ENCODE measurements at regions not wholly inside any gene's neighbourhood (a gene's known extent, or its start where the extent isn't known, plus 50 kb on each side); places are given as distances from the start of the nearest gene placed in this dataset.

DNA sequence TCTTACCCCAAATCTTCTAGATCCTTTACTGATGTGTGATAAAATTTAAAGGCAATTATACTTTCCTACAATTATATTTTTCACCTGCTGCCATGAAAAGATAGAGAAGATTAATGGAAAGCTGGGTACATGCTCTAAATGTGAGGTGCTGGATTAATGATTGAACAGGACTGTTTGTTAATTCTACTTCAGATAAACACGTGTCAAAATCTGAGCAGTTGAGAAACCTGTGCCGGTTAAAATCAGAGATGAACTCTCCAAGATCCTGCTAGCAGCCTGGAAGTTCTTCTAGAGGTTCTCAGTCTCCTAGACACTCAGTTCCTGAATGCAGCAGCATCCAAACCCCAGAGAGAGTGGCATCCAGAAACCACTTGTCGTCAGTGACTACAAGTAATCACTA, 69.2 kb downstream of the INHBA start:
- DNase-seq, result no peak

DNA sequence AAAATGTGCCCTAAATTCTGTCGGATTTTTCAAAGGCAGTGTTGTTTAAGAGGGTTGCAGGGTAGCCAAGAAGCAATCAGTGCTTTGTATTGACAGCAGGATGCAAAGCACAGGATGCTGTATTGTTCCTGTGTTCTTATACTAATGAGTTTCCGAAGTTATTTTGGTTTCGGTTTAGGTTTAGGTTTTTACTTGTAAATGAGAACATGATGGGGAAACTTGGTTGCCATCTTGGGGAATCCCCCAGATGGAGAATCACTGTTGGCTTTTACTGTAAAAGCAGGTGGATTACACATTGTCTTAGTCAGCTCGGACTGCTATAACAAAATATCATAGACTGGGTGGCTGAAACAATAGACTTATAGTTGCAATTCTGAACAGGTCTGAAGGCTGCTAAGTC, 72.1 kb downstream of the INHBA start:
- DNase-seq, result peak; percentile 28 to 59 (median 30)

DNA sequence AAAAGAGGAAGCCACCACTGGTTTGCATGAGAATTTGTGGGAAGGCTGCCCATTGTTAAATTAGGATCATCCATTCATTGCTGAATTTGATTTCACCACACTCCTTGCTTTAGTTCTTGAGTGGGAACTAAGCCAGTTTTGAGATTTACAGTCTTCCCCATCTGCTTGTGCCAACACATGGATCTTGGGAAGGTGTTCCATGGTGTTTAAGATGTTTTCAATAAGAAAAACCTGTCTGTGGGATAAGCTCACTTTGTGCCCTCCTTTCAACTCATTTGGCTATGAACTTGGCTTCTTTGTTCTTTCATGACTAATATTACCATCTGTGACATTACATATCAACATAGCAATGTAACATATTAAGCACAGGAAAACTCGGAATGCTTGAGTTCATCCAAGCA, 73.2 kb downstream of the INHBA start:
- DNase-seq, result no peak

DNA sequence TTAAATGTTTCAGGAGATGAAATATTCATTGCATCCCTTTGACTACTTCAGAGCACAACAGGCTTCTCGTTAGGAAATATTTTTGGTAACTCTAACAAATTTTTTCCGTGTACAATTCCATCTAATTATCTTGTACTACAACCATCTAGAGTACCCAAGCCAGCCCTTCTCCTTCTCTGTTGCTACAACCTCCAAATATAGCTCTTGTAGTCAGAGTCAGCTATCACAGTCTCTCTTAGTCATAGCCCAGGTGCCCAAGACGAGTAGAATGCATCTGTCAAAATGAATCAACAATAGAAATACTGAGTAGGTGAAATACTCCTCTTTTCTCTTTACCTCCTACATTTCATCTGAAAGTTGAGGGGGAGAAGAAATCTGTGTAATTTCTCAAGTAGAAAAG, 74.0 kb downstream of the INHBA start:
- no peak for DNase-seq

DNA sequence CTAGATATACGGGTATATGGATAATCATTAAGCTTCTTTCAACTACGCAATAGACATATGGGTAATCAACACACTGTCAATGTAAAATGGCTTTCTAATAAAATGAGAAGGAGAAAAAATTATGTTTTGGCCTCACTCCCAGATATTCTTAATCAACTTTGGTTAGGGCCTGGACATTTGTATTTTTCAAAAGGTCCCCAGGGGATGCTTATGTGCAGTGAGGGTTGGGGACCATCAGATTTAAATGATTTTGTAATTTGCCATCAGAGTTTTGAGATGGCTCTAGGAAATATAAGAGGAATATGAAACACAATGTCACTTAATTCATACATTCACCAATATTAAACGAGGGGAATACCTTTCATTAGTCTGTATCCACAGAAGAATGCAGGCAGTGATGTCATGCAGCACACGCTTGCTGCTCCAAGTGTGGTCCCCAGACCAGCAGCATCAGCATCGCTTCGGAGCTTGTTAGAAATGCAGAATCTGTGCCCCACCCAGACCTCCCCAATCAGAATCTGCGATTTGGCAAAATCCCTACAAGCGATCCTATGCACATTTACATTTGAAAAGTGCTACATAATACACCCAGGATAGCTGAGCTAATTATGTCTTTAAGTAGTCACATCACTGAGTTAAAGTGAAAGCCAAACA, 75.1 kb downstream of the INHBA start:
- no peak for DNase-seq

DNA sequence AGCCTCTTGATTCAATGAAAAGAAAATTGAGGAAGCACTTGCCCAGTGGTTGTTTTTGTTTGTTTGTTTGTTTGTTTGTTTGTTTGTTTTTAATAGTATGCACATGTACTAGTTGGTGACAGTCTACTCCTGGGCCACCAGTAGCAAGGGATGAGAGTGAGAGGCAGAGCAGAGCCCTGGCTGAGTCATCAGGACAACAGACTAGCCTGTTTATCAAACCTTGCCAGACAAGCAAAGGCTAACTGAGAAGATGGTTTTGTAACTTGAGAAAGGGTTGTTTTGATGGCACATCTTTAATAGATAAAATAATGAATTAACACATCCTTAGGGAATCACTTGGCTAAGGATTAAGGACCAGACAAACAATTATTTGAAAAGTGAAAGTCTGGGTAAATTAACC, 78.1 kb downstream of the INHBA start:
- DNase-seq, result no peak

DNA sequence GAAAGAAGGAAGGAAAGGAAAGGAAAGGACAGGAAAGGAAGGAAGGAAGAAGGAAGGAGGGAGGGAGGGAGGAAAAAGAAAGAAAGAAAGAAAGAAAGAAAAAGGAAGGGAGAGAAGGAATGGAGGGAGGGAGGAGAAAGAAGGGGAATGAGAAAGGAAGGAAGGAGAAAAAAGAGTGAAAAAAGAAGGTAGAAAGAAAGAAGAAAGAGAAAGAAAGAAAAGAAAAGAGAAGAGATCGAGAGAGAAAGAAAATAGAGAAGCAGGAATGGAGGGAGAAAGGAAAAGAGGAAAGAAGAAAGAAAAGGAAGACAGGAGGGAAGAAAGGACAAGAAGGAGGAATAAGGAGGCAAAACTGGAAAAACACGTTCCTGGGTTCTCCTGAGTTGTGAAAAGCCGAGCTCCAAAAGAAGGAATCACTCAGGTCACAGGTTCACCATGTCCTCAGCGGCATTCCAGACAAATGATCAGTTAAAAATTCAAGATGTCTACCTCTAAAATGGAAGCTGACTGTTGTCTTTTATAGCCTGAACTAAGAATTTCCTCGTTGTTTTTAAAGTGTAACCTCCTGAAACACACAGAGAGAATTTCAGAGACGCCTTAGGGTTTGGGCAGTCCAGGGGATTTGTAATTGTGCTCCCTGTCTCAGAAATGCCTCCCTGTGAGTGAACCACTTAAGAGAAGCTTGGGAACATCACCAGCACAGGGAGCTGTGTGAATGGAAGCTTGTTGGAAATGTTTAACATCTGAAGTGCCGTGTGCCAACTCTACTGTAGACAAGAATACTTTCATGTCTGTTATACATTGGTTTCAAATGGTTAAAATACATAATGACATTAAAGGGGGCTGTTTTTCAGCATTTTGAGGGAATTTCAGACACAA, 80.7 kb downstream of the INHBA start:
- DNase-seq, result no peak

DNA sequence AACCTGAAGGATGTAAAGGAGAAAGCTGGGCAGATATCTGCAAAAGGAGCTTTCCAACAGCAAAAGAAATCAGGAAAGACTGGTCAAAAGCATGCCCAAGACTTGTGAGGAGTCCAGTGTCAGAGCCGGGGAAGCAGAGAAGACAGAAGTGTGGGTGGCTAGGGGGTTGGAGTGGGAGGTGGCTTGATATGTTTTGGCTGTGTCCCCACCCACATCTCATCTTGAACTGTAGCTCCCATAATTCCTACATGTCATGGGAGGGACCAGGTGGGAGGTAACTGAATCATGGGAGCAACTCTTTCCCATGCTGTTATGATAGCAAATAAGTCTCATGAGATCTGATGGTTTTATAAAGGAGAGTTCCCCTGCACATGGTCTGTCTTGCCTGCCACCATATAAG, 84.9 kb downstream of the INHBA start:
- no peak for DNase-seq

DNA sequence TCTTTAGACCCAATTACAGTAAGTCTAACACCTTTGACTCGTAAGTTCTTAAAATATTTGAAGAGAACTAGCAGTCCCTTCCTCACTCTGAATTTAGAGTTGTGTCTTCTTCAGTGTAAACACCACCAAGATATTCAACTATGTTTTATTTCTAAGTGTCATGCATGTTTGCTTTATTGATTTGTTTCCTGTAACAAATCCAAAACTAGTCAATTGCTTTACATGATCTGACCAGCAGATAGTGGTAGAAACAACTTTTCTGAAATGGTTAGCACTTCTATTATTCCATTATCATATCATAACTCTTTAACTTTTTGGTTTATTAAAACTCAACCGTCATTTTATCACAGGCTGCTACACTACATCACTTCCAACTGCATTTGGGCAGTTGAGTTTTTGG, 90.1 kb downstream of the INHBA start:
- DNase-seq, result no peak

DNA sequence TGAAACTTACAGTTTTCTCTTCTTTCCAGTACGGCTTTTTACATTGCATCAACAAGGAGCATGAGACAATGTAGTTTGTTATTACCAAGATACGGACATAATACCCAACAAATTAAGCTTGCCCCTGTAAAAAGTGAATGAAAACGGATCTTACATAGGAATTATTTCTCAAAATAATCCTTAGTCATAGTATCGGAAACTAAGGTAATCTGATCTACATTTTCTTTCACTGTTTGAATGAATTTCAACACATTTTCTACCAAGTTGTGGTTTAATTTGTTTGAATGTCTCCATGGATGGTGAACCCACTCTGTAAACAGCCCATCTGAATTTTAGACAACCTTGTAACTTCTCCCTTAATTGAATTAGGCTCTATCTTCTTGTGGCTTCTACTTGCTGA, 90.5 kb downstream of the INHBA start:
- no peak for DNase-seq

DNA sequence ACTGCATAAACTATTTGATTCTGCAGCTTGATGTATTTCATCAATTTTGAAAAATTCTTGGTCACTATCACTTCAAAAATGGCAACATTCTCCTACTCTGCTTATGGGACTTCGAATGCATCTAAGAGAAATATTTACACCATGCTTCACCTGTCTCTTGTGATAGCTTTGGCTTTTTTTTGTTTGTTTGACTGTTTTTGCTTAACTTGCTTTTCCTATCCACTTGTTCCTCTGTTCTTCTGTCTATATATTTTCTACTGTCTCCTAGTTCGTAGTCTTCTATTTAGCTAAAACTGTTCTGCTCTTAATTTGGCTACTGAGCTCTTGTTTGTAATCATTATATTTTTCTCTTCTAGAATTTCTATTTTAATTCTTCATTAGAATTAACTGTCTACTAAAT, 94.4 kb downstream of the INHBA start:
- no peak for DNase-seq

DNA sequence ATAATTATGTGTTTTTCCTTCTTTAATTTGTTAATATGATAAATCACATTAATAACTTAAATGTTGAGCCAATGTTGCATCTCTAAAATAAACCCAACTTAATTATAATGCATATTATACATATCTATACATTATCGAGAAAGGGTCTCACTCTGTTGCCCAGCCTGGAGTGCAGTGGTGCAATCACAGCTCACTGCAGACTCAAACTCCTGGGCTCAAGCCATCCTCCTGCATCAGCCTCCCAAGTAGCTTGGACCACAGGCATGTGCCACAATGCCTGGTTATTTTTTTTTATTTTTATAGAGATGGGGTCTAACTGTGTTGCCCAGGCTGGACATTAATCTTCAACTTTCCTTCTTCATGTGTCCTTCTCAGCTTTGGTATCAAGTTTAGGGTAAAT, 98.9 kb downstream of the INHBA start:
- no peak for DNase-seq

DNA sequence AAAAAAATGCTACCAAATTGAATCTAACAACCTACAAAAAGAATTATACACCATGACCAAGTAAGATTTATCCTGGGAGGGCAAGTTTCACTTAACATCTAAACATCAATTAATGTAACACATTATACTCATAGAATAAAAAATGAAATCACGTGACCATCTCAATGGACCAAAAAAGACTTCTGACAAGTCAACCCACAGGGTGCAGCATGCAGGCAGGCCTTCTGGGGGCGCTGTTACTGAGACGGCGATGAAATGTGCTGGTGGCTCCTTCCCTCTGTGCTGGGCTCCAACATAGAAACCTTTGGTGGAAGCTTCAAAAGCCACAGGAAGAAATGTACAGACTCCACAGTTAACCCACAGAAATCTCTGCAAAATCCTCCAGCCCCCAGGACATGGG, 103.1 kb downstream of the INHBA start:
- no peak for DNase-seq

DNA sequence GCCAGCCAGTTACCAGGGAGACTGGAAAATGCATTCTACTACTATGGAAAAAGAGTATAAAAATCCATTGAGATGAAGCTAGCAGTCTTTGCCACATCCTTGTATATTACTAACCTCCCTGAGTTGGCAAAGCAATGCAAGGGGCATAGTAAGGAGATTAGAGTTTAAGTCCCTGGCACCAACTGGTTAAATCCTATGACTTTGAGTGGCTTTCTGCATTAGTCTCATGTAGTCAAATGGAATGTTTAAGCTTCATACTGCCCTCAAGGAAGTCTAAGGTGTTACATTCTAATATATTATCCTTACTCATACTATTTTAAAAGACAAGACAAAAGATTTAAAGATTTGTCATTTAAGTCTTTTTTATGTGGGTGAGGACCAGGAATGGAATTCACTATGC, 110.1 kb downstream of the INHBA start:
- DNase-seq, result no peak

DNA sequence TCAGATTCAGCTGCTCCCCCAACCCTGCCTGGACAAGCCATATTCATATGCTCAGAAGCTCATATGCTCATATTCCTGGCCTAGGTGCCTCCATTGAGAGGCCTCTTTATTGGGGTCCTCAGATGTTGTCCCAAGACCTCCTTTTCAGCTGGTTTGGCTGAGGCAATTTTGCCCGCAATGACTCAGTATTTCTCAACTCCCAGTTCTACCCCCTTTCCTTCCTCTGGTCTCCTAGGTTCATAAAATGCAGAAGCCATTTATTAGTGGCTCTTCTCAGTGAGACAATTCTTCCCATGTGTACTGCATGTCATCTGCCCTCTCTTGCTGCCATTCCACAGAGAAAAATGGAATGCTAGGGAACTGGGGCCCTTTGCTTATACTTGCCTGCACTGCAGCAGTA, 110.7 kb downstream of the INHBA start:
- peak; percentile 53 to 71 (median 63) for DNase-seq

DNA sequence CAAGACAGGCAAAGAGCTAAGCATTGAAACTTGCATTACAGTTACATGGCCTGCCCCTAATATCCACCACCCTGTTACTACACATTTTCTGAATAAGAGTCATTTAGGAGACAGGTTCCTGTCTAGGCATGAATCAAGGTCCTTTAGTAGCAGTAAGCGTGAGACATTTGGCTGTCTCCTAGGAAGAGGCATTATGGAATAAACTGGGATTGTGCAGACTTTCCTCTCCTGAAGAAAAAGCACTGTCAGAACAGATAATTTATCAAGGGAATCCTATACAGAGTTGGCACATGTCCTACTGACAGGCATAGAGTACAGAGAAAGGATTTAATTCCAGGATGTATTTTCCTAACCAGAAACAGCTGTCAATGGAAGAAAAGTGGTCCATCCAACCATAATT, 111.9 kb downstream of the INHBA start:
- no peak for DNase-seq

DNA sequence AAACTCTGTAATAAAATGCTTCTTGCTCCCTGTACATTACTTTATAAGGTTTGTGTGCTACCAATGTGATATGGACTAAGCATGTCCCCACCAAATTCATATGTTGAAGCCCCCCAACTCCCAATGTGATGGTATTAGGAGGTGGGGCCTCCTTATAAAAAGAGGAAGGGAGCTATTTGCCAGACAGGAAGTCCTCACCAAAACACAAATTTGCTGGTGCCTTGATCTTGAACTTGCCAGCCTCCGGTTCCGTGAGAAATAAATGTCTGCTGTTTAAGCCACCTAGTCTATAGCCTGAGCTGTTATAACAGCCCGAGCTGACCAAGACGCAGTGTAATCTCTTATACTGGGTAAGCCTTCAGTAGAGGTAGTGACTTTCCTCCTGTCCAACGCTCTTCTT, 114.5 kb downstream of the INHBA start:
- DNase-seq, result no peak

DNA sequence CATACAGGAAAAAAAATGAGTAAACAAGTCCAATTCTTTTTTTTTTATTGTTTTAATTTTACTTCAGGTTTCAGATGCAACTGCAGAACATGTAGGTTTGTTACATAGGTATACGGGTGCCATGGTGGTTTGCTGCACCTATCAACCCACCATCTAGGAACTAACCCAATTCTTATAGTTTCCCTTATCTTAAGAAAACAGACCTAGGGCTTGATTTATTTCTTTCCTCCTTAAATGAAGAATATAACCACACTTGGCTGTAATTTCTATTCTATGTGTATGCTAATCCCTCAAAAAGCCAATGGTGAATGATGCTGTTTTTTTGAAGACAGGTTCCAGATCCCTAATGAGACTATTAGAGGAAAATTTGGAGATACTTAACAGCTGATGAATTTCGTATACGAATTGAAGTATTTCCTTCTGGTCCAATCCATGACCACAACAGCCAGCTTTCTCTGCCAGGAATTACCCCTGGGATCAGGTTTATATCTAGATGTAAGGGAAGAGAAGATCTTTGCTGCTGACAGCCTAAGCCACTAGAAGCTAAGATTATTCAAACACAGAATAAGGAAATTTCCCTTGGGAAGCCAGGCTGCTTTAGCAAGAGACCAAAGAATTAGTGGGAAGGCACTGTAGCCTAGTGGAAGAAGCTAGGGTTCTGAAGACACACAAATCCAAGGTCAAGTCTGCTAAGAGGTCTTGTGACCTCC, 115.8 kb downstream of the INHBA start:
- DNase-seq, result no peak

DNA sequence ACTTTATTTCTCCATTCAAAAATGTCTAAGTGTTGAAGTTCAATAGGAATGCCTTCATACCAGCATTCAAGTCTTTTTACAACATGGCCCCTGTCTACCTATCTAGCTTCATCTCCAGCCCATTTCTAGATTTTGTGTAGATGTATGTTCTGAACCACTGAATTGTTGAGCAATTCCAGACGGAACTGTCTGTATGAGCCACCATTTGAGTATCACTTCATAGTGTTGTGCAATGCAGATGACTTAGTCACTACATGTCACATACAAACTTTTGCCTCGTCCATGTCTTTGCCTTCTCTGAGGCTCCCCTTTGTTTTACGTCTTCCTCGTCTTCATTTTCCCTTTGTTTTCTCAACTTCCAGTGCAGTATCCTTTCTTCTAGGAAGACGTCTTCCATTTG, 118.1 kb downstream of the INHBA start:
- peak; percentile 59 to 90 (median 80) for DNase-seq

DNA sequence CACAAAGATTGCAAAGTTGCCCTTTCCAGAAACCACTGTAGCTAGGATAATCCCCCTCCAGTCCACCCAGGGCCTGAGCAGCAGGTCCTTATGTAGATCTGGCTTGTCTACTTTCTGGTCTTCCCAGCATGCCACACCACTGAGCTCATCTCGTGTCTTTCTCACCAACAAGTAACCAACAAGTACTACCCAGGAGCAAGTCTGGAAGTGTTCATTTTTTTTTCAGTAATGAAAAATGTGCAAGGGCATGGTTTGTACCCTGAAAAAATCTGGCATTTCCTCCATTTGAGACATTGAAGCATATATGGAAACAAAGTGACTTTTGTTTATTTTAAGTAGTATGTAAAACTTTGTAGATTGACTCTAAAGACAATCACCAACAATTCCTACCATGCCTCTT, 120.8 kb downstream of the INHBA start:
- DNase-seq, result no peak

DNA sequence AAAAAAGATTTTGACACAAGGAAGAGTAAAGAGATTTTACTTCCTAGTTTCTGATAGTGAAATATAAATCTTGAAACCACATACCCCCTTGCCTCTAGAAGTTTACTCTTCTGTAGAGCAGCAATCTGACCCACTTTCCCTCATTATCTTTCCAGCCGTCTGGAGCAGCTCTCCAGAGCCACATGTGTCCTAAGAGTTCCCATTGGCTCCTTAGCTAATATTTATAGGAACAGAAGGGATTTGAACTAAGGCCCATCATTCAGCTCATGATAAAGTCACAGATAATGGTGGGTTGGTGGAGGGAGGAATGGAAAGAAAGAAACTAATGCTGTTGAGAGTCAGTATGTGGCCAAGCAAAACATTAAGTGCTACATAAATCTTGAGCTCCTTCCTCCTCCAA, 121.8 kb downstream of the INHBA start:
- DNase-seq, result no peak

DNA sequence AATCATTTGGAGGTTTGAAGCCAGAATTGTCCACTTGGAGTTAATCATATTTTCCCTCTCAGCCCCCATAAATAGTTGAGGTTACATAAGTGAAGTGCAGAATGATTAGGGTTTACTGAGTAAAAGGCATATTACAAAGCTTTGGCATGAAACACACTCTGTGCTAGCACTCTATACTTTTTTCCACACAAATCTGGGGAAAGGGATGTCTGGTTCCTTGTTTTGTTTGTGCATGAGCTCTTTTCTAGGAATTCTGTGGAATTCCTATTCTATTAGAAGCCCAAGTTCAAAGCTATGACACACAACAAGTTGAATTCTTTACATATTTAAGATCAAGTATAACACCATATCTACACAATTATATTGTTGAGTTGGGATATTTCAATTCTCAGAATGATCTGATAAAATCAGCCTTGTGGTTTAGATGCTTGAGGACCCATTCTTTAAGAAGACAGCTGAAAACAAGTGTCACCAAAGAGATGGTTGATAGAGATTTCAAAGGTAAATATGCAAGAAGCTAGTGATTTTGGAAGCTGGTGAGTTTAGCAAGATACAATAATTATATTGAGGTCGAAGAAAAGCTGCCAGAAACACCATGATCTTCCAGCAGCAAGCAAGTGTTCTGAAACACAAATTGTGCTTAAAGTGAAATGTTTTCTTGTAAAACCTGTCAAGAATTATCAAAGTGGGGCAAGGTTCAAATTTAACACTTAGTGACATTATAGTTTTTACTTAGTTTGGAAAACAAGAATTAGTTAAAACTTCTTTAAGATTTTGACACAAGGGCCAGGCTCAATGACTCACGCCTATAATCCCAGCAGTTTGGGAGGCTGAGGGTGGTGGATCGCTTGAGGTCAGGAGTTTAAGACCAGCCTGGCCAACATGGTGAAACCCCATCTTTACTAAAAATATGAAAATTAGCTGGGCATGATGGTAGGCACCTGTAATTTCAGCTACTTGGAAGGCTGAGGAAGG, 122.6 kb downstream of the INHBA start:
- DNase-seq, result no peak

DNA sequence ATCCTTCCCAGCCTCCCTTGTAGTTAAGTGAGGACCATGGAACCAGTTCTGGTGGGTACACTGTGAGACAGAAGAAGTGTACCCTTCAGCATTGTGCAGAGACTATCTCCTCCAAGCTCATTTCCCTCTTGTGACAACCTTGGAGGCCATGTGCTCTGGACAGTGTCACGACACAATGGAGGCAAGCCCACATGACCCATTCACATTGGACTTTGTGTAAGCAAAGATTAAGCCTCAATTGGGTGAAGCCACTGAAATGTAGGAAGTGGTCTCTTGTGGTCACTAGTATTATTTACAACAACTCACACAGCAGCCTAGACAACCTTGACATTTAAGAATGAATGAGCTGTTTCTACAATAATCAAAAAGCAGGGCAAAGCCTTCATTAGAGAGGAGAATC, 124.2 kb downstream of the INHBA start:
- DNase-seq, result no peak

Data from suppressor macrophage treated with lipopolysaccharide for 1 hour (primary cell).